CD4-positive, alpha-beta T cell (primary cell): ENCODE measurements at regions not wholly inside any gene's neighbourhood (a gene's known extent, or its start where the extent isn't known, plus 50 kb on each side); places are given as distances from the start of the nearest gene placed in this dataset.

Experiments used
- ATAC-seq: fragments of 200-7000 bp; cut with Tn5 transposase; one replicate; pipeline ENCODE4 v1.10.0; 2022; ENCODE audit warnings: mild to moderate bottlenecking; ENCODE audit not compliant: poor library complexity
- CTCF ChIA-PET: fragments of 350-600 bp; sonication (Branson Sonifier 250); formaldehyde crosslinking; loops from one replicate; lab custom pipeline; 2021; ENCODE audit warnings: antibody characterized with exemption, inconsistent platforms; lab: Charles Lee
- POLR2A ChIA-PET: fragments of 350-600 bp; sonication (Branson Sonifier 250); formaldehyde crosslinking; loops from one replicate; lab custom pipeline; 2021; ENCODE audit warnings: antibody characterized with exemption, inconsistent platforms; lab: Charles Lee
- DNase-seq, 14 experiments: peaks; one replicate each; pipeline ENCODE4 v3.0.0-alpha.2; 2013 to 2020; ENCODE audit warnings: mixed read lengths in 2 of 14
- H3K27ac ChIP-seq, 2 donors: one replicate each; pipeline versions ENCODE4 v1.5.1 to v1.7.0; 2013; ENCODE audit warnings: low read length in 2 of 2, low read depth in 1 of 2, mild to moderate bottlenecking in 1 of 2
- H3K27me3 ChIP-seq, 2 experiments: 1 replicate in 1 of 2; 2 replicates in 1 of 2; pipeline versions ENCODE4 v1.6.1 to v1.7.0; 2013; ENCODE audit warnings: low read length in 2 of 2, control low read depth in 1 of 2, mild to moderate bottlenecking in 1 of 2, moderate library complexity in 1 of 2; ENCODE audit not compliant: insufficient read depth in 2 of 2, control insufficient read depth in 1 of 2
- H3K36me3 ChIP-seq: one replicate; pipeline ENCODE4 v1.6.1; 2013; ENCODE audit warnings: low read length, control low read depth; ENCODE audit not compliant: insufficient read depth
- H3K4me1 ChIP-seq: one replicate; pipeline ENCODE4 v1.6.1; 2013; ENCODE audit warnings: low read length, control low read depth; ENCODE audit not compliant: insufficient read depth
- H3K4me3 ChIP-seq: one replicate; pipeline ENCODE4 v1.5.1; 2013; ENCODE audit warnings: mild to moderate bottlenecking, low read length, moderate library complexity
- H3K9me3 ChIP-seq, 2 experiments: 1 replicate in 1 of 2; 2 replicates in 1 of 2; pipeline versions ENCODE4 v1.6.1 to v1.7.0; 2013; ENCODE audit warnings: low read length in 2 of 2, mild to moderate bottlenecking in 2 of 2, control low read depth in 1 of 2, moderate library complexity in 1 of 2; ENCODE audit not compliant: control insufficient read depth in 1 of 2, insufficient read depth in 1 of 2
- H3K27ac Mint-ChIP-seq: one replicate; pipeline ENCODE4 v1.8.0; 2020; ENCODE audit warnings: mixed read lengths
- H3K27me3 Mint-ChIP-seq: one replicate; pipeline ENCODE4 v1.8.0; 2021; ENCODE audit warnings: mixed read lengths
- H3K36me3 Mint-ChIP-seq: one replicate; pipeline ENCODE4 v1.8.0; 2021; ENCODE audit warnings: low read depth, mixed read lengths
- H3K4me1 Mint-ChIP-seq: one replicate; pipeline ENCODE4 v1.8.0; 2021; ENCODE audit warnings: low read depth, mixed read lengths
- H3K4me3 Mint-ChIP-seq: one replicate; pipeline ENCODE4 v1.8.0; 2020; ENCODE audit warnings: mild to moderate bottlenecking, mixed read lengths
- H3K9me3 Mint-ChIP-seq: one replicate; pipeline ENCODE4 v1.8.0; 2020; ENCODE audit warnings: mixed read lengths
- CTCF ChIP-seq: fragments of 200-600 bp; IDR thresholded peaks from one replicate; pipeline ENCODE4 v1.8.0; 2022; ENCODE audit warnings: antibody characterized with exemption, mild to moderate bottlenecking
- intact Hi-C, 2 experiments: fragments of 100-400 bp; cut with DNase I in 1 of 2; cut with micrococcal nuclease in 1 of 2; formaldehyde crosslinking; loops; one replicate each; pipeline versions ENCODE4 v1.15.1 to v1.9.0; 2023 to 2025; cut with DNase I, micrococcal nuclease

GRCh38 chr20:1813101-1813529 lies 82.1 kb upstream of the SIRPA start:
- no peak overlapping the region for H3K4me3 ChIP-seq
- TF ChIP-seq CTCF: no peak
- no peaks in the 10 kb centered on the region for H3K36me3 ChIP-seq
- ATAC-seq (no peak), DNase-seq (no peak)
- intact Hi-C loops: no loop called here
- no peak overlapping the region for H3K27ac ChIP-seq
- Mint-ChIP-seq H3K27me3 (peaks cover 61% of the 10 kb centered on the region), H3K27ac (no peak overlapping the region), H3K36me3 (no peaks in the 10 kb centered on the region), H3K4me1 (peaks cover 28% of the 10 kb centered on the region), H3K4me3 (no peak overlapping the region), H3K9me3 (no peaks in the 10 kb centered on the region)
- CTCF ChIA-PET: no interaction called here
- no peaks in the 10 kb centered on the region for H3K9me3 ChIP-seq
- peaks cover 9 to 16% of the 10 kb centered on the region in 2 experiments for H3K27me3 ChIP-seq
- POLR2A ChIA-PET: no interaction called here
- peaks cover 25% of the 10 kb centered on the region for H3K4me1 ChIP-seq

GRCh38 chr20:1811621-1812498 lies 83.3 kb upstream of the SIRPA start:
- no peak for DNase-seq
- no peak overlapping the region for H3K4me3 Mint-ChIP-seq
- ChIA-PET CTCF (interaction anchor here (1.1 kb wide), 1 partner anchor 19 kb away, joined by 3 read pairs; no protein-coding TSS in a partner anchor), POLR2A (no interaction called here)
- Histone ChIP-seq H3K4me1 (peaks cover 13% of the 10 kb centered on the region), H3K9me3 (no peaks in the 10 kb centered on the region), H3K4me3 (no peak overlapping the region), H3K27ac (no peak overlapping the region), H3K27me3 (peaks cover 4 to 13% of the 10 kb centered on the region in 2 experiments), H3K36me3 (no peaks in the 10 kb centered on the region)
- no peak overlapping the region for H3K27ac Mint-ChIP-seq
- no peak for TF ChIP-seq CTCF
- no peaks in the 10 kb centered on the region for H3K9me3 Mint-ChIP-seq
- ATAC-seq: no peak
- H3K36me3 Mint-ChIP-seq: no peaks in the 10 kb centered on the region
- H3K4me1 Mint-ChIP-seq: peaks cover 16% of the 10 kb centered on the region
- peaks cover 58% of the 10 kb centered on the region for H3K27me3 Mint-ChIP-seq
- intact Hi-C loops: no loop called here

- H3K27ac Mint-ChIP-seq: no peak overlapping the region
- no peaks in the 10 kb centered on the region for H3K36me3 ChIP-seq
- H3K4me3 Mint-ChIP-seq: no peak overlapping the region
- no peaks in the 10 kb centered on the region for H3K9me3 Mint-ChIP-seq
- H3K27ac ChIP-seq: no peak overlapping the region
- no peak for ATAC-seq
- H3K27me3 Mint-ChIP-seq: peaks cover 59% of the 10 kb centered on the region
- CTCF ChIA-PET: interaction anchor here (1.1 kb wide), 1 partner anchor 18 kb away, joined by 3 read pairs; no protein-coding TSS in a partner anchor
- H3K4me1 Mint-ChIP-seq: peaks cover 10% of the 10 kb centered on the region
- POLR2A ChIA-PET: no interaction called here
- no peak overlapping the region for H3K4me3 ChIP-seq
- H3K9me3 ChIP-seq: no peaks in the 10 kb centered on the region
- TF ChIP-seq CTCF: no peak
- no peak for DNase-seq
- peaks cover 9% of the 10 kb centered on the region for H3K4me1 ChIP-seq
- peaks cover 4 to 8% of the 10 kb centered on the region in 2 experiments for H3K27me3 ChIP-seq
- no peaks in the 10 kb centered on the region for H3K36me3 Mint-ChIP-seq
- intact Hi-C loops: no loop called here
Observed at GRCh38 chr20:1810926-1811620, 84.1 kb upstream of the SIRPA start.
